Liver (tissue), 8 donors: ENCODE measurements at regions not wholly inside any gene's neighbourhood (a gene's known extent, or its start where the extent isn't known, plus 50 kb on each side); places are given as distances from the start of the nearest gene placed in this dataset.

Experiments used
- DNase-seq: peaks from one replicate; pipeline ENCODE4 v3.0.0-alpha.2; 2017; ENCODE audit warnings: low spot score
- H3K27ac ChIP-seq, 2 donors: one replicate each; pipeline ENCODE4 v1.7.0; 2013; ENCODE audit warnings: inconsistent platforms in 2 of 2, low read length in 2 of 2, control low read depth in 1 of 2, low read depth in 1 of 2, mild to moderate bottlenecking in 1 of 2
- H3K27me3 ChIP-seq, 4 donors: one replicate each; pipeline versions ENCODE4 v1.6.1 to v1.7.0; 2013; ENCODE audit warnings: low read length in 3 of 4, inconsistent platforms in 1 of 4, mild to moderate bottlenecking in 1 of 4, moderate library complexity in 1 of 4; ENCODE audit not compliant: control insufficient read depth in 4 of 4, insufficient read depth in 4 of 4
- H3K36me3 ChIP-seq, 4 donors: one replicate each; pipeline versions ENCODE4 v1.6.1 to v1.7.0; 2013; ENCODE audit warnings: low read length in 3 of 4, mild to moderate bottlenecking in 3 of 4, low read depth in 1 of 4, moderate library complexity in 1 of 4; ENCODE audit not compliant: control insufficient read depth in 4 of 4, insufficient read depth in 3 of 4
- H3K4me1 ChIP-seq, 4 donors: one replicate each; pipeline versions ENCODE4 v1.6.1 to v1.7.0; 2013; ENCODE audit warnings: low read length in 3 of 4, mild to moderate bottlenecking in 3 of 4, moderate library complexity in 1 of 4; ENCODE audit not compliant: control insufficient read depth in 4 of 4, insufficient read depth in 4 of 4
- H3K4me3 ChIP-seq, 3 donors: one replicate each; pipeline versions ENCODE4 v1.6.1 to v1.7.0; 2013; ENCODE audit warnings: low read length in 3 of 3, control low read depth in 1 of 3, low read depth in 1 of 3, mild to moderate bottlenecking in 1 of 3
- H3K9ac ChIP-seq, 2 donors: one replicate each; pipeline ENCODE4 v1.7.0; 2013; ENCODE audit warnings: low read length in 2 of 2, mild to moderate bottlenecking in 2 of 2, moderate library complexity in 2 of 2, control low read depth in 1 of 2, low read depth in 1 of 2
- H3K9me3 ChIP-seq, 4 donors: one replicate each; pipeline versions ENCODE4 v1.6.1 to v1.7.0; 2013; ENCODE audit warnings: low read length in 3 of 4; ENCODE audit not compliant: control insufficient read depth in 4 of 4
- EGR1 ChIP-seq, 2 donors: IDR thresholded peaks; 2 replicates each; pipeline ENCODE4 v1.6.1; 2016 to 2018; ENCODE audit warnings: antibody characterized with exemption in 2 of 2, low read depth in 2 of 2
- FOXA1 ChIP-seq: IDR thresholded peaks from 2 replicates; pipeline ENCODE4 v1.6.1; 2016; ENCODE audit warnings: antibody characterized with exemption
- FOXA2 ChIP-seq: IDR thresholded peaks from 2 replicates; pipeline ENCODE4 v1.6.1; 2016; ENCODE audit warnings: antibody characterized with exemption
- GABPA ChIP-seq, 2 donors: IDR thresholded peaks in 1 of 2; conservative IDR thresholded peaks in 1 of 2; 2 replicates each; pipeline ENCODE4 v1.6.1; 2016; ENCODE audit warnings: antibody characterized with exemption in 2 of 2, mild to moderate bottlenecking in 1 of 2, moderate library complexity in 1 of 2
- HNF4A ChIP-seq, 2 donors: conservative IDR thresholded peaks; 2 replicates each; pipeline ENCODE4 v1.6.1; 2016; ENCODE audit warnings: antibody characterized with exemption in 2 of 2, mild to moderate bottlenecking in 2 of 2
- HNF4G ChIP-seq: IDR thresholded peaks from 2 replicates; pipeline ENCODE4 v1.6.1; 2016; ENCODE audit warnings: antibody characterized with exemption
- JUND ChIP-seq, 2 donors: IDR thresholded peaks; 2 replicates each; pipeline ENCODE4 v1.6.1; 2016; ENCODE audit warnings: antibody characterized with exemption in 2 of 2
- NR2F2 ChIP-seq: IDR thresholded peaks from 2 replicates; pipeline ENCODE4 v1.6.1; 2016; ENCODE audit warnings: antibody characterized with exemption
- RAD21 ChIP-seq, 2 donors: IDR thresholded peaks; 2 replicates each; pipeline ENCODE4 v1.6.1; 2016; ENCODE audit warnings: antibody characterized with exemption in 2 of 2, mild to moderate bottlenecking in 2 of 2
- RXRA ChIP-seq, 2 donors: IDR thresholded peaks; 2 replicates each; pipeline ENCODE4 v1.6.1; 2017 to 2018; ENCODE audit warnings: antibody characterized with exemption in 2 of 2, mild to moderate bottlenecking in 1 of 2
- SP1 ChIP-seq: IDR thresholded peaks from 2 replicates; pipeline ENCODE4 v1.6.1; 2018; ENCODE audit warnings: antibody characterized with exemption, mild to moderate bottlenecking
- YY1 ChIP-seq: IDR thresholded peaks from 2 replicates; pipeline ENCODE4 v1.6.1; 2016; ENCODE audit warnings: antibody characterized with exemption, mild to moderate bottlenecking
- WGBS: extraction: QIAGEN DNeasy Blood & Tissue Kit; methylation state at CpG from one replicate; pipeline ENCODE4 v1.1.7; 2013; 5-methylcytosine and 5-hydroxymethylcytosine counted together
- TF ChIP-seq, protein P1 (sequence below): IDR thresholded peaks from 2 replicates; pipeline ENCODE4 v1.6.1; 2016; ENCODE audit warnings: antibody characterized with exemption
- TF ChIP-seq, protein P2 (sequence below): IDR thresholded peaks from 2 replicates; pipeline ENCODE4 v1.6.1; 2016; ENCODE audit warnings: antibody characterized with exemption
- TF ChIP-seq, protein P3 (sequence below): IDR thresholded peaks from 2 replicates; pipeline ENCODE4 v1.6.1; 2016; ENCODE audit warnings: antibody characterized with exemption
- TF ChIP-seq, protein P4 (sequence below): fragments of 150-350 bp; IDR thresholded peaks from 2 replicates; pipeline ENCODE4 v1.5.1; 2017; ENCODE audit warnings: improper control_type of control experiment, low read depth, low read length; ENCODE audit not compliant: missing input control
- donor health status: healthy.
- donor health status: healthy.
- donor health status: healthy.
- donor health status: healthy.
- donor health status: healthy.

DNA sequence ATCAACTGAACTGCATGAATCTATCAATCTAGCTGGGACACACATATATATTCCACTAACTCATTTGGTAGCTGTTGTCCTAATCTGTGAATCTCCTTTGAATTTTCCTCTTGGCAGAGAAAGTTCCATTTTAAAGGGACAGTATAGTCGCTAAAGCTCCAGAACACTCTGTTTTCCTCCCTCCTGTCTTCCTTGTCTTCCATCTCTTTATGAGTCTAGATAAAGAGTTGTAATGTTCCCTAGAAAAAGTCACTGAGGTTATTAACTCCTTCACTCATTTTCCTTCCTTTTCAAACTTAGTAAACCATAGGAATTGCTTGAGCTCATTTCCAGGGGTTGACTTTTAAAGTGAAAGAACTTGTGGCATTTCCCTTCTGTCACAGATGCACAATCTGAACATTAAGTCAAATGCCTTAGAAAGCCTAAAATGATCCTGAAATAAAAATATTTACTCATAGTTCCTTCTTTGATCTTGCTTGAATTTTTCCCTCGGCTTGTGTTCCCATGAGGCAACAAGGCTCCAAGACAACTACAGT lies 198.4 kb downstream of the TRIM27 start:
- H3K27me3 ChIP-seq: peaks cover 0 to 13% (median 6%) of the 10 kb centered on the region in 4 donors
- peaks cover 0 to 5% (median 3%) of the 10 kb centered on the region in 4 donors for H3K4me1 ChIP-seq
- DNase-seq: no peak
- 66% methylated on average over 2 of the region's 2 CpGs for WGBS
- no peaks in the 10 kb centered on the region for H3K36me3 ChIP-seq
- no peak overlapping the region for H3K9ac ChIP-seq
- H3K9me3 ChIP-seq: peaks cover 0 to 8% (median 2%) of the 10 kb centered on the region in 4 donors
- no peak overlapping the region for H3K4me3 ChIP-seq
- TF ChIP-seq GABPA (IDR thresholded peaks at IDR 0.05 in 1 of 2, conservative IDR thresholded peaks at IDR 0.05 in 1 of 2) (no peak), HNF4A (conservative IDR thresholded peaks at IDR 0.05) (no peak), NR2F2 (no peak), HNF4G (no peak), YY1 (no peak), FOXA2 (no peak), RAD21 (IDR thresholded peaks at IDR 0.05) (no peak), SP1 (no peak), EGR1 (IDR thresholded peaks at IDR 0.05; ENCODE audit: low read depth in 2 of 2) (no peak), JUND (IDR thresholded peaks at IDR 0.05) (no peak)
- TF ChIP-seq, protein P1, sequence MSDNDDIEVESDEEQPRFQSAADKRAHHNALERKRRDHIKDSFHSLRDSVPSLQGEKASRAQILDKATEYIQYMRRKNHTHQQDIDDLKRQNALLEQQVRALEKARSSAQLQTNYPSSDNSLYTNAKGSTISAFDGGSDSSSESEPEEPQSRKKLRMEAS: no peak
- TF ChIP-seq, protein P2, sequence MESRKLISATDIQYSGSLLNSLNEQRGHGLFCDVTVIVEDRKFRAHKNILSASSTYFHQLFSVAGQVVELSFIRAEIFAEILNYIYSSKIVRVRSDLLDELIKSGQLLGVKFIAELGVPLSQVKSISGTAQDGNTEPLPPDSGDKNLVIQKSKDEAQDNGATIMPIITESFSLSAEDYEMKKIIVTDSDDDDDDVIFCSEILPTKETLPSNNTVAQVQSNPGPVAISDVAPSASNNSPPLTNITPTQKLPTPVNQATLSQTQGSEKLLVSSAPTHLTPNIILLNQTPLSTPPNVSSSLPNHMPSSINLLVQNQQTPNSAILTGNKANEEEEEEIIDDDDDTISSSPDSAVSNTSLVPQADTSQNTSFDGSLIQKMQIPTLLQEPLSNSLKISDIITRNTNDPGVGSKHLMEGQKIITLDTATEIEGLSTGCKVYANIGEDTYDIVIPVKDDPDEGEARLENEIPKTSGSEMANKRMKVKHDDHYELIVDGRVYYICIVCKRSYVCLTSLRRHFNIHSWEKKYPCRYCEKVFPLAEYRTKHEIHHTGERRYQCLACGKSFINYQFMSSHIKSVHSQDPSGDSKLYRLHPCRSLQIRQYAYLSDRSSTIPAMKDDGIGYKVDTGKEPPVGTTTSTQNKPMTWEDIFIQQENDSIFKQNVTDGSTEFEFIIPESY: no peak
- TF ChIP-seq, protein P3, sequence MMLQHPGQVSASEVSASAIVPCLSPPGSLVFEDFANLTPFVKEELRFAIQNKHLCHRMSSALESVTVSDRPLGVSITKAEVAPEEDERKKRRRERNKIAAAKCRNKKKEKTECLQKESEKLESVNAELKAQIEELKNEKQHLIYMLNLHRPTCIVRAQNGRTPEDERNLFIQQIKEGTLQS: no peak
- no peak overlapping the region for H3K27ac ChIP-seq

DNA sequence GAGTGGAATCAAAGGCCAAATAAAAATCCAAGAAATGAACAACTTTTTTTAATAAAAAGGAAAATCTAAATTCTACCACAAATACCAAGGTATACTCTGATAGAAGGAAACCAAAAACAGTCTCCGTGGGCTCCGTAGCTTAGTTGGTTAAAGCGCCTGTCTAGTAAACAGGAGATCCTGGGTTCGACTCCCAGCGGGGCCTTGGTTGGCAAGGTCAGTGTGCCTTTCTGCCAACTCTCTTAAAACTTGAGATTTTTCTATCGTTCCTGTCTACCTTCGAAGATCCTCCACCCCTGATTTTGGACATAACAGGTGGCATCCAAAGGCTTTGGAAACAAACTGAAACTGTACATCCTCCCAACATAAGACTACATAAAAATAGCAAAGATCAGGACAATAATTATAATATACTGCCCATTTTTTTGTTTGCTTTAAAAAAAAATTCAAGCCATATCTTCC lies 197.9 kb downstream of the TRIM27 start:
- H3K27me3 ChIP-seq: peaks cover 0 to 11% (median 5%) of the 10 kb centered on the region in 4 donors
- peaks cover 0 to 8% (median 2%) of the 10 kb centered on the region in 4 donors for H3K9me3 ChIP-seq
- no peak overlapping the region for H3K9ac ChIP-seq
- no peak overlapping the region for H3K27ac ChIP-seq
- H3K4me3 ChIP-seq: no peak overlapping the region
- no peak for DNase-seq
- H3K4me1 ChIP-seq: peaks cover 0 to 5% (median 3%) of the 10 kb centered on the region in 4 donors
- WGBS: 30% methylated on average over 7 of the region's 7 CpGs
- no peaks in the 10 kb centered on the region for H3K36me3 ChIP-seq
- TF ChIP-seq RXRA (IDR thresholded peaks at IDR 0.05): no peak
- TF ChIP-seq HNF4A (conservative IDR thresholded peaks at IDR 0.05): no peak
- TF ChIP-seq YY1: no peak
- TF ChIP-seq, protein P3: no peak
- TF ChIP-seq RAD21 (IDR thresholded peaks at IDR 0.05): no peak
- TF ChIP-seq, protein P1: no peak
- TF ChIP-seq, protein P2: no peak
- TF ChIP-seq JUND (IDR thresholded peaks at IDR 0.05): no peak
- TF ChIP-seq FOXA1: no peak
- TF ChIP-seq, protein P4, sequence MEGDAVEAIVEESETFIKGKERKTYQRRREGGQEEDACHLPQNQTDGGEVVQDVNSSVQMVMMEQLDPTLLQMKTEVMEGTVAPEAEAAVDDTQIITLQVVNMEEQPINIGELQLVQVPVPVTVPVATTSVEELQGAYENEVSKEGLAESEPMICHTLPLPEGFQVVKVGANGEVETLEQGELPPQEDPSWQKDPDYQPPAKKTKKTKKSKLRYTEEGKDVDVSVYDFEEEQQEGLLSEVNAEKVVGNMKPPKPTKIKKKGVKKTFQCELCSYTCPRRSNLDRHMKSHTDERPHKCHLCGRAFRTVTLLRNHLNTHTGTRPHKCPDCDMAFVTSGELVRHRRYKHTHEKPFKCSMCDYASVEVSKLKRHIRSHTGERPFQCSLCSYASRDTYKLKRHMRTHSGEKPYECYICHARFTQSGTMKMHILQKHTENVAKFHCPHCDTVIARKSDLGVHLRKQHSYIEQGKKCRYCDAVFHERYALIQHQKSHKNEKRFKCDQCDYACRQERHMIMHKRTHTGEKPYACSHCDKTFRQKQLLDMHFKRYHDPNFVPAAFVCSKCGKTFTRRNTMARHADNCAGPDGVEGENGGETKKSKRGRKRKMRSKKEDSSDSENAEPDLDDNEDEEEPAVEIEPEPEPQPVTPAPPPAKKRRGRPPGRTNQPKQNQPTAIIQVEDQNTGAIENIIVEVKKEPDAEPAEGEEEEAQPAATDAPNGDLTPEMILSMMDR: no peak
